NCI-H2029 treated with DMSO at 0.1 percent for 48 hours (cell line): ENCODE measurements at regions not wholly inside any gene's neighbourhood (a gene's known extent, or its start where the extent isn't known, plus 50 kb on each side); places are given as distances from the start of the nearest gene placed in this dataset.
"Not testable (repeated sequence)": the region's sequence is repeated elsewhere in the genome, so short reads cannot be mapped to it uniquely, and the experiment has no call there.

ENCODE experiments used
- DNase-seq: peaks from one replicate; lab custom pipeline; 2025; lab: John Stamatoyannopoulos, UW

DNA sequence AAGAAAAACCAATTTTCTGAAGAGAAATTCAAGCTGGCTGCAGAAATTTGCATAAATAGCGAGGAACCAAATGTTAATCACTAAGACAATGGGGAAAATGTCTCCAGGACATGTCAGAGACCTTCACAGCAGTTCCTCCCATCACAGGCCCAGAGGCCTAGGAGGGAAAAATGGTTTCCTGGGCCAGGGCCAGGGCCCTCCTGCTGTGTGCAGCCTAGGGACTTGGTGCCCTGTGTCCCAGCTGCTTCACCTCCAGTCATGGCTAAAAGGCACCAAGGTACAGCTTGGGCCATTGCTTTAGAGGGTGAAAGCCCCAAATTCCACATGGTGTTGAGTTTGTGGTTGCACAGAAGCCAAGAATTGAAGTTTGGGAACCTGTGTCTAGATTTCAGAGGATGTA lies 628.7 kb upstream of the ARRDC3 start:
- not testable (repeated sequence) for DNase-seq

DNA sequence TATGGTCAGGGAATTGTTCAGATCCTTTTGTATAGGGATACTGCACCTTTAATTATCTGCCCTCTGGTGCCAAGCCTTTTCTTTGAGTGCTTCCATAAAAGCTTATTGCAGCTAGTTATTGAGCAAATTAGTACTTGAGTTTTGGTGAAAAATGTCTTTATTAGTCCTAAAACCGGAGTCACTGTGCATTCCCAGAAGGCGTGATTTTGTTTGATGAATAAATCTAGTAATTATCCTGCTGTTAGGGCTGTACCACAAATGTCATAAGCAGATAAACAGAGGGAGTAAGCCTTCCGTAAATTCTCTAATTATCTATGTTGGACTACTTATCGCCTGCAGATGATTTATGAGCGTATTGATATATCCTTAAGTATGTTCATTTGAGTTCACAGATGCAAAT lies 620.7 kb upstream of the ARRDC3 start:
- DNase-seq = no peak

DNA sequence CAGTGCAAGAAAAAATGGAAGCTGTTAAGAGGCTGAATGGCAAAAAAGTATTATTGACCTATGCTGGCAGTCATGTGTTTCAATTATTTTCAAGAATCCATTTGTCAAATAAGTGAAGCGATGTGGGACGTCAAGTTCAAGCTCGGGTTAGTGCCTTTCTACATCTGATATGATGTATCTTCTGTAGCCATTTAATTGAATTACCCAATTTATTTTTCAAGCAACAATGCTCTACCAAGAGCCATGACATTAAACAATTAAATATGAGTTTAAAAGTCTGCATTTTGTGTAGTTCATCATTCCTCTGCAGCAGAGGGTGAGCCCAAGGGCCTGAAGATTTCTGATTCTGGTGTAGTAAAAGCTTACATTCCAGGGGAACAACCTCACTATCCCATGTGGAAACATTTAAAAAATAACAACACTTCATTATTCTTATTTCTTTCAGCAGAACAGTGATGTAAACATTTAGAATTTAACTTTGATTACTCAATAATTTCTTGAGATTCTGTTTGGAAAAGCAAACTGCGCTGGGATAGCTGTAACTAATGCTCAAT lies 619.7 kb upstream of the ARRDC3 start:
- no peak for DNase-seq

GRCh38 chr5:91998774-91999173 lies 615.7 kb upstream of the ARRDC3 start:
- no peak for DNase-seq

DNA sequence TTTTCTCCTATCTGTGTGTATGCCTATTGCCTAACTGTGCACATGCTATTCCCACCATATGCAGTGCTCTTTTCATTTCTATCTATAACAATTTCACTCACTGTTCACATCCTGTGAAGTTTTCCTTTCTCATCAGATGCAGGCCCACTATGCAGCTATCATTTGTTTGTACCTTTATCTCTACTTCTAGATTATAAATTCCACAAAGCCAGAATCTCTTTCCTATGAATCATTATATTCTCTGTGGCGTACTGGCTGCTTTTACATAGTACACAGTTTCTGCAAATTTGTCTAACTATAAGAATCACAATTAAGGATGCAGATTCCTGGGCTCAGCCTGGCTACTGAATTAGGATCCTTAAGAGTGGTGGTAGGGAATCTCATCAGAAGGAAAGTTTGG lies 600.8 kb upstream of the ARRDC3 start:
- no peak for DNase-seq

DNA sequence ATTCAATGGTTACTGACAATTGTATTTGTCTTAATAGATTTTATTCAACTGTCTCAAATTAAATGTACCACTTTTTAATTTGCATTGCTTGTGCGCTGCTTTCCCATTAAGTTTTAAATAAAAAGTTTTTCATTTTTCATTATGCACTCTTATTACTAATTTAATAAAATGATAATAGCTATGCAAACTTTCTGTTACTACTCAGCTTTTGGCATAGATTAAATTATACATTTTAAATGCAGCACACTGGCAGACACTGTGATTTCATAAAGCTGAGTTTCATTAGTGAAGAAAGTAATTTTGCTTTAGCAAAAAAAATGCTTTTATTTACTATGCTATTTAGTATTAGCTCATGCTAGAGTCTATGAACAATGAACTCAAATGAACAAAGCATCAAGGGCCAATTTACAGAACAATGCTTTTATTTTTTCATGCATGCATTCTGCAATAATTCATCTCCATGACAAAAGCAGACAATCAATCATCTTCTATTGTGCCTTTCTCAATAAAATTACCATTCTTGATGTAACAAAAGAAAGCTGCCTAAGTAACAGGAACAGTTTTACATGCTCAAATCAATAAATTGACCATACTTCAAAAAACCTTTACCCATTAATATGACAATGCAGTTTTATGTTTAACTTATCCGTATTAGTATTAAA lies 595.2 kb upstream of the ARRDC3 start:
- DNase-seq = no peak

DNA sequence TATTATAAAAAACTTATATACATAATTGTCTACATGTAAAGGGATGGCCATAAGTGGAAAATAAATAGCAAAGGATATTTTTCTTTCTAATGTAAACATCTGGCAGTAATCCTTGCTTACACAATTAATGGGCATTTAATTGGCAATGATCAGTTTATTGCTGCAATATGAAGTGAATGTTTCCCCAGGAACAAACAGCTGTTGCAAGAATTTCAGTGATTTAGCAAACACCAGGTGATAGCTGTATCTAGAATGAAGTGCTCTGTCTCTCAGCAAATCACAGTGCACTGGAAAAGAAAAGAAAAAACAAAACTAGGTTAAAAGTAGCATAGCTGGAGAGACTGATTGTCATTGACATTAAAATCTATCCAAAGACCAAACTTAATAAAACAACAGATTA lies 594.5 kb upstream of the ARRDC3 start:
- no peak for DNase-seq

DNA sequence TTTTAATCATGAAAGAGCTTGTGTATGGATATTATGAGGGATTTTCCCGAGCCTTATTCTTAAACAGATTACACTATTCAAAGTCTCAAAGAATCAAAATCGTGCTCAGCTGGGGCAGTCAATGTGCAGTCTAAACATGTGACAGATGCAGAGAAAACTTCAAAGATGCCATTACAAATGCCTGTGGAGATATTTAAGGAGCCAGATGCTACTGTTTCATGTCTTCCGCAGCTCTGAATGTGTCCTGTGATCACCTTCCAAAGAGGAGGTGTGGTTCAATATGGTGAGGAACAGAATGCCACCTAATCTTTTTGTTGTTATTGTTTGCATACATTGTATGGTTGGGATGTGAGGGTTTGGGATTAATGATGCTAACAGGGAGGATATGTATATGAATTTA lies 593.3 kb upstream of the ARRDC3 start:
- no peak for DNase-seq

GRCh38 chr5:91963166-91963565 lies 580.0 kb upstream of the ARRDC3 start:
- no peak for DNase-seq

DNA sequence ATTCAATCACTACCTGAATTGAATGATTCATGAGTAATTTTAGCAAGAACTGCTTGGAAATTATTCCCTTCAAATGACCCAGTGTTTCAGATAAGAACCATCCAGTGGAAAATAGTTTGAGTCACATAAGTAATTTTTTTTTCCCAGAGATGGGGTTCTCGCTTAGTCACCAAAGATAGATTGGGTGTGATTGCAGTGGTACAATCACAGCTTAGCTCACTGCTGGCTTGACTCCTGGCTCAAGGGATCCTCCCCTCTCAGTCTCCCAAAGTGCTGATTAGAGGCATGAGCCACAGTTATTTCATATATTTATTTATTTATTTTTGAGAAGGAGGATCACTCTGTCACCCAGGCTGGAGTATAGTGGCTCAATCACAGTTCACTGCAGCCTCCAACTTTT lies 574.5 kb upstream of the ARRDC3 start:
- DNase-seq = no peak

DNA sequence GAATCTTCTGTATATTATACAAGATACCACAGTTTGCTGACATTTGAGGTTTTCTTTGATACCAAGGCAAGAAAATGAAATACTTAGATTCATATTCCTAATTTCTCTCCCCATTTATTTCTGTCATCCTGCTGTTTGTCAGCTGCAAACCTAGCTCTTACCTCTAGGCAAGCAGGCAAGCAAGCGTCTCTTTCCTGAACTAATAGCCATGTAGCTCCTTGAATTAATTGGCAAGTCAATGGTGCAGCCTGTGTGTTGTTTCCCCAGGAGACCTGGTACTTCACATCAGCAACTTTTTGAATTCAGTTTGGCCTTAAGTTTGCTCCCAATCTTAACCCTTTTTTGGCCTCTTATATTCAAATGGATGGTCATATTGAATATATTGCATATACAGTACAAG lies 573.6 kb upstream of the ARRDC3 start:
- DNase-seq = no peak

- DNase-seq = no peak
Measured at GRCh38 chr5:91955610-91956009, 572.5 kb upstream of the ARRDC3 start.

- DNase-seq = no peak
Measured at GRCh38 chr5:91954136-91954535, 571.0 kb upstream of the ARRDC3 start.

DNA sequence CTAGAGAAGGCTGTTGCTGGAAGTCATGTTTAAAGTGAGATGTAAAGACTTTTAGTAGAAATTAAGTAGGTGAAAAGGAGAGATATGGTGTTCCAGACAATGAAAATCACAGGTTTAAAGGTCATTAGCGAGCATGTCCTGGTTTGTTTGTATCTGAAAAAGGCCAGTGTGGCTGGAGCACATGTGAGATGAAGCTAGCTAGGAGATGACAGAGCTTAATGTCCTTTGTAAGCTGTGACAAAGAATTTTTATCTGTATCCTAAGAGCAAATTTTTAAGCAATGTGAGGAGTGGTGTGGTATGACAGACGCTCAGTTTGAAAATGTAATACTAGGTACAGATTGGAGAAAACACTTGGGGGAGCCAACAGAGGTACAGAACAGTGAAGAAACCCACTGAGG lies 567.2 kb upstream of the ARRDC3 start:
- no peak for DNase-seq

- DNase-seq = no peak
Measured at GRCh38 chr5:91946870-91947269, 563.8 kb upstream of the ARRDC3 start.

- no peak for DNase-seq
Measured at GRCh38 chr5:91941588-91941987, 558.5 kb upstream of the ARRDC3 start.

DNA sequence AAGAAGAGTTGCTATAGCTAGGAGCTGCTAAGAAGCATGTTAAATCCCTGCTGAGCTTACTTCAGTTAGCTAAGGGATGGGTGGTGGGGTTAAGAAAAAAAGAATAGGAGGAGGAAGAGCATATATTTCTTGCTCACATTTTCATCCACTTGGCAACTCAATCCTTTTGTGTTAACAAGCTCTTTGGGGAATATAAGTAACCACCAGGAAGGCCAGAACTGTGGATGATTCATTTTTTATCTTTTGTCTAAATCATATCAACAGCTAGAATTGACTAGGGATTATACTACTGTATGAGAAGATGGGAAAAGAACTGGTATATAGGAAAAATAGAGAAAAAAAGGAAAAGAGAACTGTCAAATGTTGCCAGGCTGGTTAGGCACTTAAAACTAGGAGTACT lies 555.3 kb upstream of the ARRDC3 start:
- no peak for DNase-seq

- DNase-seq = no peak
Measured at GRCh38 chr5:91937121-91937520, 554.0 kb upstream of the ARRDC3 start.

- no peak for DNase-seq
Measured at GRCh38 chr5:91929522-91929817, 546.4 kb upstream of the ARRDC3 start.

DNA sequence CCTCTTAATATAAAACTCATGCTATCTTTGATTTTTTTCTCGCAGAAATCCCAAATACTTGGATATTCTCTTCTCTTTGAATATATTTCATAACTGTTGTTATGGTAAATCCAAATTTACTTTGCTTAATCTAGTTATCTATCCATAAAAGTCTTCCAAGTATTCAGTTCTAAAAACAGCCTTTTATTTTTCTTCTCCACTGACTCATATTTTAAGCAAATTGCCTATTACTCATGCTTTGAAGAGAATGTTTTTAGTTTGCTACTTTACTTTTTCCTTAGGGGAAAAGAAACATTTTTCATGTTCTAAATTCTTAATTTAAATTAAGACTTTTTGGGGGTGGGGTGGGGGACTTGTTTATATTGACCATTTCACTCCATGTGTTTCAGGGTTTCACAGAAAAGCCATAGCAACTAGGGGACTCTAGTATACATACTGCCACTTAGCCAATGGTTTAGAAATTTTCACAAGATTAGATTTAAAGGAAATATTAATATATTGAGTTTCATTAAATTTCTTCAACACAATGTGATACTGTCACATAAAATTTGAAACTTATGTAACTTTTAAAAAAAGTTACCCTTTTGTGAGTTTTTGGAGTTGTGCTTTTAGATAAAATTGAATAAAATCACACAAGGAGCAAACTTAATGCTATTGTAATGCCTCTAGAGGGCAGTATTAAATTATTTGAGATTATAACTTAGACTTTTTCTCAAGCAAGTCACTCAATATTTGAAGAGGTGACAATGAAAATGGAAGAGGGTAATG lies 545.8 kb upstream of the ARRDC3 start:
- DNase-seq = peak; percentile 23

DNA sequence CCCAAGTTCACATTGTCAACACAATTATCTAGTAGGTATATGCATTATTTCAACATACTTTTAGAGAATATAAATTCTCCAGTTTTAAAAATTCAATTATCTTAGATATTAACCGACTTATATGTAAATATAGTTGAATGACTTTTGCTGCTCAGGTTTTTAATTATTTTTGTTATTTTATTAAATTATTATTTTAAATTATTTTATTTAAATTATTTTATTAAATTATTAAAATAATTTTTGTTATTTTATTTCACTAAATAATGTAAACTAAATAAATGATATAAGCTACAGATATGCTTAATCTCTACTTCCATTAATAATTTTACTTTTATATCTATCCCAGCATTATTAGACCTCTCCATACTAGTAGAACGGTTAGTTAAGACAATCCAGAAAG lies 544.3 kb upstream of the ARRDC3 start:
- no peak for DNase-seq

DNA sequence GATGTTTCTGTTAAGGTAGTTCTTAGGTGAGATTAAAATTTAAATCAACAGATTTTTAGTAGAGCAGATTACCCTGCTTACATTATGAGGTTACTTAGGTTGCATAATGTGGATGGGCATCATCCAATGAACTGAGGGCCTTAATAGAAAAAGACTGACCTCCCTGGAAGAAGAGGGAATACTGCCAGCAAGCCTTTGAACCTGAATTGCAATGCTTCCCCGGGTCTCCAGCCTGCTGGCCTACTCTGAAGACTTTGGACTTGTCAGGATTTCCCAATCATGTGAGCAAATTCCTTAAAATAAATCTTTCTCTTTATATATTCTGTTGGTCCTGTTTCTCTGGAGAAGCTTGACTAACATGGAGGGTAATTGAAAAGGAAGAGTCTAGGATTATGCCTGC lies 542.1 kb upstream of the ARRDC3 start:
- DNase-seq = no peak

DNA sequence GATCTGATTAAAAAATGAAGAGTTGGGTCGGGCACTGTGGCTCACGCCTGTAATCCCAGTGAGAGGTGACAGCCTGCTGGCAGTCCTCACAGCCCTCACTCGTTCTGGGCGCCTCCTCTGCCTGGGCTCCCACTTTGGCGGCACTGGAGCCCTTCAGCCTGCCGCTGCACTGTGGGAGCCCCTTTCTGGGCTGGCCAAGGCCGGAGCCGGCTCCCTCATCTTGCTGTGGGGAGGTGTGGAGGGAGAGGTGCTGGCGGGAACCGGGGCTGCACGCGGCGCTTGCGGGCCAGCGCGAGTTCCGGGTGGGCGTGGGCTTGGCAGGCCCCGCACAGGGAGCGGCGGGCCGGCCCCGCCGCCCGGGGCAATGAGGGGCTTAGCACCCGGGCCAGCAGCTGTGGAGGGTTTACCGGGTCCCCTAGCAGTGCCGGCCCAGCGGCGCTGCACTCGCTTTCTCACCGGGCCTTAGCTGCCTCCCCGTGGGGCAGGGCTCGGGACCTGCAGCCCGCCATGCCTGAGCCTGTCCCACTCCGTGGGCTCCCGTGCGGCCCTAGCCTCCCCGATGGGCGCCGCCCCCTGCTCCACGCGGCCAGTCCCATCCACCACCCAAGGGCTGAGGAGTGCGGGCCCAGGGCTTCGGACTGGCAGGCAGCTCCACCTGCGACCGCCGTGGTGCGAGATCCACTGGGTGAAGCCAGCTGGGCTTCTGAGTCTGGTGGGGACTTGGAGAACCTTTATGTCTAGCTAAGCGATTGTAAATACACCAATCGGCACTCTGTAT lies 534.1 kb upstream of the ARRDC3 start:
- not testable (repeated sequence) for DNase-seq
